Fibroblast of lung (primary cell): ENCODE measurements at regions not wholly inside any gene's neighbourhood (a gene's known extent, or its start where the extent isn't known, plus 50 kb on each side); places are given as distances from the start of the nearest gene placed in this dataset.

Source experiments
- DNase-seq, 2 donors: peaks; one replicate each; pipeline versions ENCODE4 v3.0.0 to v3.0.0-alpha.2; 2010; ENCODE audit warnings: low read depth in 2 of 2
- H2AFZ ChIP-seq: 2 replicates; pipeline ENCODE4 v1.5.1; 2012; ENCODE audit warnings: low read length, control low read depth, inconsistent platforms
- H3K27ac ChIP-seq: 2 replicates; pipeline ENCODE4 v1.5.1; 2011; ENCODE audit warnings: low read length, control low read depth; ENCODE audit not compliant: insufficient read depth
- H3K27me3 ChIP-seq: 2 replicates; pipeline ENCODE4 v1.5.1; 2011; ENCODE audit warnings: mild to moderate bottlenecking, low read length; ENCODE audit not compliant: control insufficient read depth, insufficient read depth
- H3K36me3 ChIP-seq: 2 replicates; pipeline ENCODE4 v1.5.1; 2011; ENCODE audit warnings: low read length; ENCODE audit not compliant: control insufficient read depth, insufficient read depth
- H3K4me1 ChIP-seq: 2 replicates; pipeline ENCODE4 v1.5.1; 2011; ENCODE audit warnings: low read length; ENCODE audit not compliant: control insufficient read depth, insufficient read depth; ENCODE audit errors: extremely low read depth
- H3K4me2 ChIP-seq: 2 replicates; pipeline ENCODE4 v1.5.1; 2011; ENCODE audit warnings: low read length, control low read depth; ENCODE audit not compliant: insufficient read depth; ENCODE audit errors: extremely low read depth
- H3K4me3 ChIP-seq, 4 experiments: fragments of 200-600 bp in 1 of 4; sonication (generic) in 1 of 4; replicated peaks in 1 of 4; 2 replicates each; pipeline ENCODE4 v1.5.1; 2011 to 2016; ENCODE audit warnings: low read length in 4 of 4, low read depth in 3 of 4, mild to moderate bottlenecking in 3 of 4, control low read depth in 2 of 4, inconsistent platforms in 1 of 4, mixed read lengths in 1 of 4; ENCODE audit not compliant: insufficient read depth in 1 of 4; ENCODE audit errors: control extremely low read depth in 1 of 4
- H3K79me2 ChIP-seq: 2 replicates; pipeline ENCODE4 v1.5.1; 2012; ENCODE audit warnings: mild to moderate bottlenecking, low read length, inconsistent platforms; ENCODE audit not compliant: control insufficient read depth, insufficient read depth
- H3K9ac ChIP-seq: 2 replicates; pipeline ENCODE4 v1.5.1; 2011; ENCODE audit warnings: mild to moderate bottlenecking, low read length, control low read depth; ENCODE audit not compliant: insufficient read depth
- H3K9me3 ChIP-seq: 2 replicates; pipeline ENCODE4 v1.5.1; 2012; ENCODE audit warnings: low read depth, low read length; ENCODE audit not compliant: control insufficient read depth, insufficient read depth
- H4K20me1 ChIP-seq: 2 replicates; pipeline ENCODE4 v1.5.1; 2011; ENCODE audit warnings: low read length; ENCODE audit not compliant: control insufficient read depth, insufficient read depth; ENCODE audit errors: extremely low read depth
- EZH2 ChIP-seq: IDR thresholded peaks from 2 replicates; pipeline ENCODE4 v1.5.1; 2012; ENCODE audit warnings: low read length, control low read depth, mild to moderate bottlenecking; ENCODE audit errors: missing control alignments
- TF ChIP-seq, protein P1 (sequence below), 2 donors: IDR thresholded peaks in 1 of 2; conservative IDR thresholded peaks in 1 of 2; 1 replicate in 1 of 2; 2 replicates in 1 of 2; pipeline ENCODE4 v1.5.1; 2011 to 2012; ENCODE audit warnings: low read length in 2 of 2, control low read depth in 1 of 2, inconsistent platforms in 1 of 2, low read depth in 1 of 2, mild to moderate bottlenecking in 1 of 2

DNA sequence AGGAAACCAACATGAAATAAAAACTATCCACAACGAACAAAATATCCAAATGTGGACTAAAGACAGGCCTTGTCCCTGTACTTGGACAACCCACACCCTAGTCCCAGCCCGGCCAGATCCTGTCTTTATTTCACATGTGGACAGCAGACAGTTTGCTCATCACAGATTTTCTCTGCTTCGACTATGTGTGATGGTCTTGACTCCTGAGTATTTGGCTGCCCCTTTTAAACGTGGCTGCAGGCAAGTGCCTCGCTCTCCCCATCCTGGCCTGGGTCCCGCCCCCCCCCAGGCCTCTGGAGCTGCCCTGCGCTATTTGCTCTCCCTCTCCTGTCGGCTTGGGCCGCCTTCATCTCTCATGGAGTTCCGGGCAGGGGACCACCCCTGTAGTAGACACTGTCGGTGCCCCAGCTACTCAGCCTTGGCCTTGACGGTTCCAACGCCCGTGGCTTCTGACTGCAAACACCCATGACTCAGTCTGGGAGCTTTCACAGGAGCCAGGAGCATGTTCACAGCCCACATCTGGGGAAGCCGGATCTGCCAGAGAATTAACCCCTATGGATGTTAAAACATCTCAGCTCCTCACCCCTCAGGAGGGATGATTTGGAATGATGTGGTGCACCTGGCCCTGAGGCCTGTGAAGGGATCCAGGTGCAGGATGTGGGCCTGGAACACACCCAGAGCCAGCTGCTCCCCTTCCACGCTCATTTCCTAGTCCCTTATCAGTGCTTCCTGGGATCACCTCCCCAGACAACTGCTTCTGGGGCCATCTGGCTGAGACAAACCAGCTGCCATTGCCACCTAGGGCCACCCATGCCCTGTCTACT is 229.7 kb upstream of the RPL38 start:
- H3K27ac ChIP-seq = no peak overlapping the region
- H4K20me1 ChIP-seq = no peaks in the 10 kb centered on the region
- no peaks in the 10 kb centered on the region for H3K79me2 ChIP-seq
- H3K4me1 ChIP-seq = no peaks in the 10 kb centered on the region
- DNase-seq = peak in 1 of 2 donors; percentile 14
- H3K4me2 ChIP-seq = no peak overlapping the region
- no peaks in the 10 kb centered on the region for H3K27me3 ChIP-seq
- H3K9ac ChIP-seq = no peak overlapping the region
- H3K9me3 ChIP-seq = no peaks in the 10 kb centered on the region
- no peak overlapping the region for H2AFZ ChIP-seq
- no peak overlapping the region for H3K4me3 ChIP-seq
- TF ChIP-seq EZH2 = no peak
- TF ChIP-seq, protein P1, sequence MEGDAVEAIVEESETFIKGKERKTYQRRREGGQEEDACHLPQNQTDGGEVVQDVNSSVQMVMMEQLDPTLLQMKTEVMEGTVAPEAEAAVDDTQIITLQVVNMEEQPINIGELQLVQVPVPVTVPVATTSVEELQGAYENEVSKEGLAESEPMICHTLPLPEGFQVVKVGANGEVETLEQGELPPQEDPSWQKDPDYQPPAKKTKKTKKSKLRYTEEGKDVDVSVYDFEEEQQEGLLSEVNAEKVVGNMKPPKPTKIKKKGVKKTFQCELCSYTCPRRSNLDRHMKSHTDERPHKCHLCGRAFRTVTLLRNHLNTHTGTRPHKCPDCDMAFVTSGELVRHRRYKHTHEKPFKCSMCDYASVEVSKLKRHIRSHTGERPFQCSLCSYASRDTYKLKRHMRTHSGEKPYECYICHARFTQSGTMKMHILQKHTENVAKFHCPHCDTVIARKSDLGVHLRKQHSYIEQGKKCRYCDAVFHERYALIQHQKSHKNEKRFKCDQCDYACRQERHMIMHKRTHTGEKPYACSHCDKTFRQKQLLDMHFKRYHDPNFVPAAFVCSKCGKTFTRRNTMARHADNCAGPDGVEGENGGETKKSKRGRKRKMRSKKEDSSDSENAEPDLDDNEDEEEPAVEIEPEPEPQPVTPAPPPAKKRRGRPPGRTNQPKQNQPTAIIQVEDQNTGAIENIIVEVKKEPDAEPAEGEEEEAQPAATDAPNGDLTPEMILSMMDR (conservative IDR thresholded peaks at IDR 0.05 in 1 of 2, IDR thresholded peaks at IDR 0.05 in 1 of 2; ENCODE audit: low read depth in 1 of 2, low read length in 2 of 2) = no peak
- H3K36me3 ChIP-seq = no peaks in the 10 kb centered on the region

DNA sequence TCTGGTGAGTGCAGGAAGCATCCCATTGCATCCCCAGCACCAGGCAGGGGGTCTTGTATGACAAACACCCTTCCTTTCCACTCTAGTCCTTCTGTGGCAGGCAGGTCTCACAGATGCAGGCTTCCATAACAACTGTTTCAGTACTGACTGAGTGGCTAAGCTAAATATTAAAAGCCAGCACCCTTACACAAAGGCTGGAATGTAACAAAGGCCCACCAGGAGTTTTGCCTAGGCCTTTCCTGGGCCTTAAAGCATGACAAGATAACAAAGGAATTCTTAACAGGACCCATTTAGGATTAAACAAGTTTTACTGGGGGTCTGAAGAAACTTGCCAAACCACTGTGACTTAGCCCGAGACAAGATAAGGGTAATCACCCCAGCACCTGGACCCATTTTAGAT is 228.9 kb upstream of the RPL38 start:
- no peaks in the 10 kb centered on the region for H3K4me1 ChIP-seq
- no peaks in the 10 kb centered on the region for H3K9me3 ChIP-seq
- H3K4me2 ChIP-seq = no peak overlapping the region
- H3K4me3 ChIP-seq = no peak overlapping the region
- DNase-seq = no peak
- TF ChIP-seq EZH2 = no peak
- TF ChIP-seq, protein P1 (conservative IDR thresholded peaks at IDR 0.05 in 1 of 2, IDR thresholded peaks at IDR 0.05 in 1 of 2; ENCODE audit: low read depth in 1 of 2, low read length in 2 of 2) = no peak
- H4K20me1 ChIP-seq = no peaks in the 10 kb centered on the region
- H3K79me2 ChIP-seq = no peaks in the 10 kb centered on the region
- no peaks in the 10 kb centered on the region for H3K36me3 ChIP-seq
- H3K9ac ChIP-seq = no peak overlapping the region
- H2AFZ ChIP-seq = no peak overlapping the region
- H3K27me3 ChIP-seq = no peaks in the 10 kb centered on the region
- no peak overlapping the region for H3K27ac ChIP-seq

DNA sequence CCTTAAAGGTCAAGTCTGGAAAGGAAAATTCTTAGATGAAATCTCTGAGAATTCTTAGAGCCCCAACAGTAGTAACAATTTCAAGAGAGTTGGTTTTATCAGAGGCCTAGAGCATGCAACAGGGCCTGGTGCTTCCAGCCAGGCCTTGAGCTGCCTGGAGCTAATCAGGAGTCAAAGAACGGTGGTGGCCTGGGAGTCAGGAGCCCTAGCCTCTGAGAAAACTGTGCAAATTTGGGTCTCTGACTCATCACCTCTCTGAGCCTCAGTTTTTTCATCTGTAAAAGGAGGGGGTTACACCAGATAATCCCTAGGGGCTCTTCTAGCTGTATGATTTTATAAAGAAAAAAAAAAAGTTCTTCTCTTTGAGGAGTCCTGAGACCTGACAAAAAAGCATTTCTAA is 227.3 kb upstream of the RPL38 start:
- Histone ChIP-seq H3K79me2 (no peaks in the 10 kb centered on the region), H3K36me3 (no peaks in the 10 kb centered on the region), H3K4me2 (no peak overlapping the region), H2AFZ (no peak overlapping the region), H3K27me3 (no peaks in the 10 kb centered on the region), H3K27ac (no peak overlapping the region), H3K4me1 (no peaks in the 10 kb centered on the region), H3K4me3 (no peak overlapping the region), H4K20me1 (no peaks in the 10 kb centered on the region), H3K9me3 (no peaks in the 10 kb centered on the region), H3K9ac (no peak overlapping the region)
- TF ChIP-seq, protein P1 (conservative IDR thresholded peaks at IDR 0.05 in 1 of 2, IDR thresholded peaks at IDR 0.05 in 1 of 2; ENCODE audit: low read depth in 1 of 2, low read length in 2 of 2) = no peak
- no peak for TF ChIP-seq EZH2
- peak in 1 of 2 donors; percentile 4 for DNase-seq
